ENCODE measurements at regions not wholly inside any gene's neighbourhood (a gene's known extent, or its start where the extent isn't known, plus 50 kb on each side); places are given as distances from the start of the nearest gene placed in this dataset.

- DNase-seq: peak; percentile 30 to 36
Measured at GRCh38 chr7:7122701-7123281, 59.6 kb upstream of the C1GALT1 start.

DNA sequence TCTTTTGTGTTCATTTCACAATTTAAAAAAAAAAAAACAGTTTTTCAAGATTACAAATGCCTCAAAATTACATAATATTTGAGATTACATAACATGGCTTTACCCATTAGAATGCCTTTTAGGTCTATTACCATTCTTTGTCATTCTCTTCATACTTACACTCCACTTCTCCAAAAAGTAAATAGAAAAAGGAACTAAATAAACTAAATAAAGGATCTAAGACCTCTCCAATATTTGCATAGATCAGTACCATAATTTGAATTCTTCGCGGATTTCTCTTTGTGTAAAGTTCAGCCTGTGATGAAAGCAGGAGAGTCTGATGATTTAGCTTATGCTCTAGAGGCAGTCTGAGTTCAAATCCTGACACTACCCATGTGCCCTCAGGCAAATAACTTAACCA lies 56.4 kb upstream of the C1GALT1 start:
- DNase-seq: peak; percentile 72 to 82

GRCh38 chr7:7127773-7128172 lies 54.6 kb upstream of the C1GALT1 start:
- no peak for DNase-seq

- no peak for DNase-seq
Measured at GRCh38 chr7:7129381-7129780, 53.0 kb upstream of the C1GALT1 start.

DNA sequence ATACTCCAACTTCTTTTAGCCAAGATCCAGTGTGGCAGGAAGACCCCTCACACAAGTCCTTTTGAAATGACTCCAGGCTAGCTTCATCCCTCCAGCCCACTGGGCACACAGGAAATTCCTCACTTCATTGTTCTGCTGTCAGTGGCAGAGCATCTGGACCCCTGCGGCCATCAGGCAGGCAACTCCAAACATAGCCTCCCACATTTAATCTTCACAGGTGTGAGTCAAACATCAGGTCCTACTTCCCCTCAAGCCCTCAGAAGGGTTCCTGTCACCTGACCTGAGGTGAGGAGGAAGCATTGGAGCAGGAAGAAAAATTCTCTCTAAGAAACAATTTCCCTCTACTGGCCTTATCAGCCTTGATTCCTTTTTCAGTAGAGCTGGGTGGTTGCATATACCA lies 51.1 kb upstream of the C1GALT1 start:
- no peak for DNase-seq

All from inflammatory macrophage treated with lipopolysaccharide for 1 hour (primary cell).